Epithelial cell of proximal tubule (primary cell): ENCODE measurements at regions not wholly inside any gene's neighbourhood (a gene's known extent, or its start where the extent isn't known, plus 50 kb on each side); places are given as distances from the start of the nearest gene placed in this dataset.

Experiments used
- DNase-seq: peaks from one replicate; pipeline ENCODE4 v3.0.0-alpha.2; 2011; ENCODE audit warnings: low read depth
- H3K4me3 ChIP-seq: 2 replicates; pipeline ENCODE4 v1.5.1; 2011; ENCODE audit warnings: low read depth, mild to moderate bottlenecking, low read length
- CTCF ChIP-seq: conservative IDR thresholded peaks from 2 replicates; pipeline ENCODE4 v1.5.1; 2012; ENCODE audit warnings: low read depth, mild to moderate bottlenecking, low read length

GRCh38 chr5:135137146-135137915 lies 103.3 kb upstream of the PITX1 start:
- H3K4me3 ChIP-seq: no peak overlapping the region
- no peak for TF ChIP-seq CTCF
- no peak for DNase-seq

- H3K4me3 ChIP-seq: no peak overlapping the region
- no peak for DNase-seq
- TF ChIP-seq CTCF: no peak
These were observed 102.5 kb upstream of the PITX1 start for GRCh38 chr5:135136546-135136945.

GRCh38 chr5:135135530-135136226 lies 101.7 kb upstream of the PITX1 start:
- TF ChIP-seq CTCF: no peak
- H3K4me3 ChIP-seq: no peak overlapping the region
- no peak for DNase-seq

DNA sequence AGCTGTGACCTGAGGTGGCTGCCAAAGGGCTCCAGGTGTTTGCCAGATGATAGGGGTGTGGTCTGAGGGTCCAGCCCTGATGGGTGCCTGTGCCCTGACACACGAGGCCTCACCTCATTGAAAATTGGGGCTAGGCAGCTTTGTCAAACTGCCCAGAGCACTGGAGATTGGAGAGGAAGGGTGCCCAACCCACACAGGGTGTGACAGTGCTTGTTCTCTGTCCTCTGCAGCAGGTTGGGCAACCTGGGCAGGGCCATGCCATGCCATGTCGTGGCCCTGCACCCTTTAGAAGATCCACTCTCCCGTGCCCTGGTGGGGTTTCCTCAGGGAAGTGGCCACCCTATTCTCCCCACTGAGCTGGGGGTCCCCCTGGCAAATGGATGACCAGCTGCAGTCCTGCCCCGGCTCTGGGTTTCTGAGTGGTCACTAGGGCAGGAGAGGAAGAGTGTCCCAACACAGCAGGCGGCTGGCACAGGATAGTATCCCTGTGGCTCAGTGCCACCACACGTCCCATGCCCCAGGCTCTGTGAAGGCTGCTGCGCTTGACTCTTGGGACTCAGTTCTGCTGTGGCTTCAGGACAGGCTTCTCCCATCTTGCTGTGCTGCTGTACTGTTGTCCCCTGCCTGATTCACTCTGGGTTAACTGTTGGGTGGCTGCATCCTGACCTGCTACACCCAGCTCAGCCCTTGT lies 100.8 kb upstream of the PITX1 start:
- no peak overlapping the region for H3K4me3 ChIP-seq
- TF ChIP-seq CTCF: no peak
- DNase-seq: no peak

GRCh38 chr5:135133698-135134515 lies 99.9 kb upstream of the PITX1 start:
- H3K4me3 ChIP-seq: no peak overlapping the region
- DNase-seq: no peak
- no peak for TF ChIP-seq CTCF

GRCh38 chr5:135133181-135133580 lies 99.2 kb upstream of the PITX1 start:
- no peak for DNase-seq
- TF ChIP-seq CTCF: no peak
- H3K4me3 ChIP-seq: no peak overlapping the region
